ENCODE measurements at regions not wholly inside any gene's neighbourhood (a gene's known extent, or its start where the extent isn't known, plus 50 kb on each side); places are given as distances from the start of the nearest gene placed in this dataset.

- no peak for DNase-seq
Observed at GRCh38 chr6:163630572-163630971, 216.1 kb downstream of the QKI start.

GRCh38 chr6:163630096-163630495 lies 215.6 kb downstream of the QKI start:
- no peak for DNase-seq
